Mucosa of gallbladder (tissue), 1 donor: ENCODE measurements at regions not wholly inside any gene's neighbourhood (a gene's known extent, or its start where the extent isn't known, plus 50 kb on each side); places are given as distances from the start of the nearest gene placed in this dataset.
"Not testable (repeated sequence)": the region's sequence is repeated elsewhere in the genome, so short reads cannot be mapped to it uniquely, and the experiment has no call there.

Experiments
- DNase-seq: peaks from one replicate; pipeline ENCODE4 v3.0.0-alpha.2; 2020; ENCODE audit warnings: low spot score
- donor health status: DM: no; HTN: no; CAD: no.

DNA sequence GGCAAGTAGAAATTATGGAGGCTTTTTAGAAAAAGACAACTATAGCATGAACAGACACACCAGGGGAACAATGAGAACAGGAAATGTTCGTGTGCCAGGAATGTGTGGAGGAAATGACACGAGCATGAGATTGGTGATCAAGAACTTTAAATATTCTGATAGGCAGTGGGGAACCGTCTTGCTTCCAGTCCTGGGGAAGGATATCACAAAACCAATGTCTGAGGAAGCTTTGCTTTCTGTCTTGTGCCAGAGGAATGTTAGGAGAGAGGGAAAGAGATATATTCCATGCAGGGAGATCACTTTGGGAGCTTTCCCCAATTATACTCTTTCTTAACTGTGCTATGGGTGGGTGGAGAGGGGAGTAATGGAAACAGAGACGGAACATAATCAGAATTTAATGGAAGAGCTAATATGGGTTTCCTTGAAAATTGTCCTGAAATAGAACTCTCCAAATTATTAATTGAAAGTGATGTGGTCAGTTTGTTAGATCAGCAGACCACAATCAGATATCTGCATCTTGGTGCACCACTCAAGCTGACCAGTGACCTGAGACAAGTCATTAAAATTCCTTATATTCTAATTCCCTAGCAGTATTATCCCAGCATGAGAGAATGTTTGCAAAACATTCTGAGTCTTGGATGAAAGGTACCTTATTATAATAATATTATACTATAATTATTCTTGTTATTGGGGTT is 178.2 kb downstream of the SOX4 start:
- no peak for DNase-seq

DNA sequence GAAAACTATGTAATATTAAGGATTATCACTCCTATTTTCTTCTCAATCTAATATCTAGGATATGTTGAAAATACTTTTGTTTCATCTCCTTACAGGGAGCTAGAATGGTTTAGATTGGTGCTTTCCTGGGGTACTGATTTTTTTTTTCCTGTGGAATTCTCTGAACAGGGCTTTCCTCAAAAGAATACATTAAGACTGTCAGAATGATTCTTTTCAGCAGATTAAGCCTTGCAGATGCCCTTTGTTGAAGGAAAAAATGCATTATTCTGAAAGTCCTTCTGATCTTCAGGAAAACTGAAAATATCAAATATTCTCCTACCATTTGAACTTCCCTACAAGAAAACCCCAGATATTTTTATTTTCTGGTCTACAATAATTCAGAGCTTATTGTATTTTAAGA is 178.9 kb downstream of the SOX4 start:
- DNase-seq = no peak

DNA sequence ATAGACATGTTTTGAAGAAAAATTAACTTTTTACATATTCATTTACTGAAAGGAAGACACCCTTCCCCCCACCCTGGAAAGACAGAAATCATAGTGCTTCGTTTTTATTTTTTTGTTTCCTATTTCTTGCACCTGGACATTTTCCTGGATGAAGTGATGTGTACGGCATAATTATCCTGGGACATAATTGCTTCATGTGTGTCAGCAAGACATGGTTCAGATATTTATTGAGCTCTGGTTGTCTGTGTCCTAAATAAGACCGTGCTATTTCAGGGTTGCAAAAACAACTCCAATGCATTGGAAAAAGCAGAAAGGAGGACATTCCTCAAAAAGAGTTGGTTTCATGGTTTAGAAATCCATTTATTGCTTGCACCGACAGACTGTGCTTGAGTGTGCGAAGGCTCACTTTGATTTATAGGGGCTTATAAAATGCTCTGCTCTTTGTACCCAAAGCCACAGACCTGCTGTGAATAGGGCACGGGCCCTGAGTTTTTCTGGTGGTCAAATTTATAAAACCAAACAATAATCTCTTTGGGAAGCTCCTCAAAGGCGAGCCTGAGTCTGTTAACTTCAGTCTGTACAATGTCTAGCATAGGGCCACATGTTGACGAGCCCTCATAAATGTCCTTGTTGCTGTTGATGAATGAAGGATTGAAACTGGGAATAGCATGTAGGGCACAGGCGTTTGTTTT is 179.5 kb downstream of the SOX4 start:
- DNase-seq = no peak

DNA sequence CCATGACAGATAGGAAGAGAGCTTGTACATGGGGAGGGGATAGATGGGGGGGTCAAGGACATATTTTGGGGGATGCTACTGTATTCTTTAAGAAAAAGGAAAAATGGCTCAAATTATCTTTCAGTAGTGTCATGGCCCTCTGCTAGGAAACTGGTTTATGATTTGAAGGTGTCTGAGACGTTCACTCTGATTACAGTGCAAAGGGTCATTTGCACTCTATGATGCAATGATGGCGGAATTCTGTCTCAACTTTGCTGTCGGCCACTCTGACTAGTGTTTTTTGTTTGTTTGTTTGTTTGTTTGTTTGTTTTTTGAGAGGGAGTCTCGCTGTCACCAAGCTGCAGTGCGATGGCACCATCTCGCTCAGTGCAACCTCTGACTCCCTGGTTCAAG is 180.0 kb downstream of the SOX4 start:
- no peak for DNase-seq

DNA sequence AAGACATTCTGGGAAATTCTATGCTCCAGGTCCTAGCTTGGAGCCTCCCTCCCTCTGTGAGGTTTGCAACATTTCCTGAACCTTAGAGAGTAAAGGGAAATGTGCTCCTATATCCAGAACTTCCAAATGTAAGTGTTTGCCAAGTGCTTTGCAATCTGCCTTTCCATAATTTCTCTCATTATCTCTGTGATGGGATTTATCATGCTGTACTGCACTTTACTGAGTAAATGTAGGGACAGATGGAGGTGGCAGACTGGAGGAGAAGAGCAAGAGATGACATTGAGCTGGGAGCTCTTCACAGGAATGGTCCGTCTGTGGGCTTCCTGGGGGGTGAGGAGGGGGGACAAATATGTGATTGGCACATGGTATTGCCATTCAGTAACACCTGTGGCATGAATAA is 184.3 kb downstream of the SOX4 start:
- no peak for DNase-seq

DNA sequence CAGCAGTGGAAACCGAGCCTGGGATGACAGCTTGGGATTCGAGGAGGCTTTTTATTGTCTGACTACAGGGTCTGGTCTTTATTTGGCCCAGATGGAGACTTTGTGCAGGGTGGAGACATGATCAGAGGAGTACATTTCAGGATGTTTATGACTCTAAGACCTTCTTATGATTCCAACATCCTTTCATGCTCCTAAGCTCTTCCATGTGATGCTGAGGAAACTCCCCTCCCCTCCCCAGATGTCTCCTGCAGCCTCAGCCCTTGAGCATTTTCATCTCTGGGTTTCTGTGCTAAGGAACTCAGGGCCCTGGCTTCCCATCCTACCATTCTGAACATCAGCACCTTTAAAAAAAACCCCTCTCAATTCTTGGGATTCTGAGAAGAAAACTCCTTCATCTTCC is 186.6 kb downstream of the SOX4 start:
- no peak for DNase-seq

DNA sequence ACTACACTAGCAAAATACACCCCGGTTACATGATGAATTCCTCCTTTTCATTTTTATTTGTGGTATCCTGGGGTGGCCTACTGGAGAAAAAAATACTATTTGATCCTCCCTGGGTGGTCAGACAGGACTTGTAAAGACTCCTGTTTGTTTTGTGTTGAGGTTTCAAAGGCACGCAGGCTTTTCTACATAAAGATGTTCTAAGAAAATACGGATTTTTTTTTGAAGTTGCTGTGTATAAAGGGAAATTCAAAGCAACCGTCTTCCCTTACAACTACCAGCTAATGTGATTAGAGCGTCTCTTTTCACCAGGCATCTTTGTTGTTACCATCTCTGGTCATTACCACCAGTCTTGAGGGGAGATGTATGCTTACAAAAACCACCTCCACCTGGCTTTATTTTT is 187.1 kb downstream of the SOX4 start:
- DNase-seq = no peak

DNA sequence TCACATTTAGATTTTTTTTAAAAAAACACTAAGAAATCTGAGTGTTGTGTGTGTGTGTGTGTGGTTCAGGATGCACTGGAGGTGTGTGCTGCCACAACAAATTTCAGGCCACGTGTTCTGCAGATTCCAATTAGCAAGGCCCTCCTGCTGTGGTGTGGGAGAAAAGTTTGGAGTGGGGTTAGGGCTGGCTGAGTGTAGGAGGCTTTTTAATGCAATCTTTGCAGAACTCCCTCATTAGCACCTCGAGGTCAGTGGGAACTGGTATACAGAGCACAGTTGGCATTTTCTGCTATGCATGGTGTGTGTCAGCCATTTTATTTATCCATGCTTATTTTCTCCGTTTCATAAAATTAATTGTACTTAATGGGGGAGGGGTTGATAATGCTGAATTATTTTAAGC is 187.6 kb downstream of the SOX4 start:
- DNase-seq = no peak

DNA sequence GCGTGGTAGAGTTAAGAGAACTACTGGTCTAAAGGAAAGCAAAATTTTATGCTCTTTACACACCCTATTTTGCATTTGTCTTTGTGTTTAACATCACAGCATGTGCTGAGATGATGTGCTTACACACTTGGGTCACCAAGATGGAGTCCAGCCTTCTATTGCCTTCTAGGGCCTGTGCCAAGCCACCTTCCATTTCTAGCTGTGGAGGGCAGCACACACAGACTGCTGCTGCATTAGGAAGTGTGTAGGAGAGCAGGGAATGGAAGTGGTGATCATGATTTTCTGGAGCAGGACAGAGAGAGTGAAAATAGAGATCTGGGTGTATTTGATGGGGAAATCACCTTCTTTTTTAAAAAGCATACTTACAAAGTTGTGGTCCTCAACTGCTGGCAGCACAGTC is 191.6 kb downstream of the SOX4 start:
- DNase-seq = no peak

DNA sequence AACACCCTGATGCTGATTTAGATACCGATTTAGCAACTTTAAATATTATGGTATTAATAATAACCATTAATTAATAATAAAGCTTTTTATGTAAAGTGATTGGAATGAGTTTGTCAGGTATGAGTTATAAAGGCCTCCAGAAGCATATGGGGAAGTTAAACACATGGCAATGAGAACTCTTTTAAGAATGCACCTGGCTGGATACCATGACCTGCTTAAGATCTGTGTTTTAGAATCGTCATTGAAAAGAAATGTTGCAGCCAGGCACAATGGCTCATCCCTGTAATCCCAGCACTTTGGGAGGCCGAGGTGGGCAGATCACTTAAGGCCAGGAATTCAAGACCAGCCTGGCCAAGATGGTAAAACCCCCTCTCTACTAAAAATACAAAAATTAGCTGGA is 197.5 kb downstream of the SOX4 start:
- no peak for DNase-seq

DNA sequence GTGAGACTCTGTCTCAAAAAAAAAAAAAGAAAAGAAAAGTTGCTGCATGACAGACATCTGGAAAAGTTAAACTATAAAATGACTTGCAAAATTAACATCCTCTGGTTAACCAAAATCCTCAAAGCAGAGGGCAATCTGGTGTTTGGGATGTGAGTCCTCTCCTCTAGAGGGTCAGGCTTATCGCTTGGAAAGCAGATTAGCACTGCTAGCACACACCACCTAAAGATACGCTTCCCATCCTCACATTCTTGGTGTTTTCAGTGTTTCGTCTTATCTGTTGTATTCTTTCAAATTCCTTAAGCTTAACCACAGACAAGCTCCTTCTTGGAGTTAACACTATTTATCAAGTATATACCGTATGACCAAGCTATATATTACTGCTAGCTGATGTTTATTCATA is 198.0 kb downstream of the SOX4 start:
- no peak for DNase-seq

DNA sequence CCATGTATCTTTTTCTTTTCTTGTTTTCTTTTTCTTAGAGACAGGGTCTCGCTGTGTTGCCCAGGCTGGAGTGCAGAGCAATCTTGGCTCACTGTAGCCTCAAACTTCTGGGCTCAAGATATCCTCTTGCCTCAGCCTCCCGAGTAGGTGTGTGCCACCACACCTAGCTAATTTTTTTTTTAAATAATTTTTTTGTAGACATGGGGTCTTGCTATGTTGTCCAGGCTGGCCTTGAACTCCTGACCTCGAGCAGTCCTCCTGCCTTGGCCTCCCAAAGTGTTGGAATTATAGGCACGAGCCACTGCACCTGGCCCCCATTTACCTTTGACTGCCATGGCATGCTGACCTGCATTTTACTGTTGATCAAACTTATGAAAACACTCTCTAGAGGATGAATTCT is 198.6 kb downstream of the SOX4 start:
- DNase-seq = no peak

DNA sequence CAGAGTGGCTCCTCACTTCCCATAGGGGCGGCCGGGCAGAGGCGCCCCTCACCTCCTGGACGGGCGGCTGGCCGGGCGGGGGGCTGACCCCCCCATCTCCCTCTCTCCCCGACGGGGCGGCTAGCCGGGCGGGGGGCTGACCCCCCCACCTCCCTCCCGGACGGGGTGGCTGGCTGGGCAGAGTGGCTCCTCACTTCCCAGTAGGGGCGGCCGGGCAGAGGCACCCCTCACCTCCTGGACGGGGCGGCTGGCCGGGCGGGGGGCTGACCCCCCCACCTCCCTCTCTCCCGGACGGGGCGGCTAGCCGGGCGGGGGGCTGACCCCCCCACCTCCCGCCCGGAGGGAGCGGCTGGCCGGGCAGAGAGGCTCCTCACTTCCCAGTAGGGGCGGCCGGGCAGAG is 203.4 kb downstream of the SOX4 start:
- not testable (repeated sequence) for DNase-seq

DNA sequence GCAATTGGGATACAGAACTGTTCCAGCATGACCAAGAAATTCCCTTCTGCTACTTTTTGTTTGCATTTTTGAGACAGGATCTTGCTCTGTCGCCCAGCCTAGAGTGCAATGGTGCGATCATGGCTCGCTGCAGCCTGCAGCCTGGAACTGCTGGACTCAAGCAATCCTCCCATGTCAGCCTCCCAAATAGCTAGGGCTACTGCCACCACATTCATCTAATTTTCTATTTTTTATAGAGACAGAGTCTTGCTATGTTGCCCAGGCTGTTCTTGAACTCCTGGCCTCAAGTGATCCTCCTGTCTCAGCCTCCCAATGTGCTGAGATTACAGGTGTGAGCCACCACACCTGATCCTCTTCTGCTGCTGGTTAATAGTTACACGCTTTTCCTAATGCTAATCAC is 204.9 kb downstream of the SOX4 start:
- no peak for DNase-seq

DNA sequence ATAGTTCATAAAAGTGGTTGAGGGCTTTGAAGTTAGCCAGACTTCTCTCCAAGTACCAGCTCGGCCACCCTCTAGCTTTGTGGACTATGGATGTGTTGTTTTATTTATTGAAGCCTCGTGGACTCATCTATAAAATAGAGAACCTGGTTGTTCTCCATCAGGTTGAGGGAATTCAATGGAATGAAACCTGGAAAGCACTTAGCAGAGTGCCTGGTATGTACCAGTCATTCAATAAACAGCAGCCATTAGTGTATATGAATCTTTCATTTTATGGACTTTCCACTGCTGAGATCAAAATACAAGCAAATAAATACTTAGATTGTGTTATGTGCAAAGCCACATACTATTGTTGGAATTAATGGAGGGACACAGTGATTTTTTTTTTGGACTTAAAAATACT is 206.8 kb downstream of the SOX4 start:
- no peak for DNase-seq

DNA sequence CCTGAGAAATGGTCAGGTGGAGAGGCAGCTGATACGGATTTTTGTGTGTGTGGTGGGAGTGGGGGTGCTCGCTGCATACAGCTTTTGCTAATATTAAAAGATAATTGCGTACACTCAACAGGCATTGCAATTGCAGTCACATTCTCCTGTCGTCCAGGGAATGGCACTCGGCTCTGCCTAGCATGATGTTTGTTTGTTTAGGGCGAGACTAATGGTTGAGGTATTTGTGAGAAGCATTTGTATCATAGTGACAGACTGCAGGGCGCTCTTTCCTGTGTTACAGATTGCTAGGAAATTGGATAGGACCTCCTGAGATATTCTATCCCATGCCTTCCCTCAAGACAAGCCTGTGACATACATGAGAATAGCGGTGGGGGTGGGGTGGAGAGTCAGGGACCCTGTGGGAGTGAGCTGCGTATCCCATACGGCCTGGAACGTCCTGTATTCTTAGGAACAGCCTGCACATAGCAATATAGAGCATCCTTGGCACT is 207.4 kb downstream of the SOX4 start:
- DNase-seq = no peak

DNA sequence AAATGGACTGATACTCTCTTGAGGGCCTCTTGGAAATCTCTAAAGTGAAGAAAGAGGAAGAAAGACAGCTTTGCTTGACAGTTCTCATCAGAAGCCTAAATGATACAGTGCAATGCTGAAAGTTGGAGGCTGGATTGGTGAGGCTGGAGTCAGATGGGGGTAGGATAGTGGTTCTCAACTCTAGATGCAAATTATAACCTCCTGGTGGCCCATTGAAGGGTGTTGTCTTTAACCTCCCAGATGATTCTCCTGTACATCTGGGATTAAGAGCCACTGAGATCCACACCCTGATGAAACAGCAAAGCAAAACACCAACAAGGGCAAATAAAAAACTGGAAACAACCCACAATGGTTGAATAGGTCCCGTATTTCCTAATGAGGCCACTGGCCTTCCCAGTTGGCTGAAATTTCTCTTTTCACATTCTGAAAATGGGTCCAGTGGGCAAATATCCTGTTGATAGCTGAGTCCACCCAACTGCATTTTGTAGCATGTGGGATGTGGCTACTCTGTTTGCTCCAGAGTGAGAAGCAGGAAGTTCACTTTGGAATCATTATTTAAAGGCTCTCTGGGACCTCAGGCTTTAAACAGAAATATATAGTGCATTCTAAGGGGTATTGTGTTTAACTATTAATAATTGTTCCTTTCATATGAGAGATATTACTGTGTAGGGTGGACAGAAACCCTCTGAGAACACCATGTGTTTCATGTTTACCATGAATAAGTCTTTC is 208.1 kb downstream of the SOX4 start:
- DNase-seq = no peak

DNA sequence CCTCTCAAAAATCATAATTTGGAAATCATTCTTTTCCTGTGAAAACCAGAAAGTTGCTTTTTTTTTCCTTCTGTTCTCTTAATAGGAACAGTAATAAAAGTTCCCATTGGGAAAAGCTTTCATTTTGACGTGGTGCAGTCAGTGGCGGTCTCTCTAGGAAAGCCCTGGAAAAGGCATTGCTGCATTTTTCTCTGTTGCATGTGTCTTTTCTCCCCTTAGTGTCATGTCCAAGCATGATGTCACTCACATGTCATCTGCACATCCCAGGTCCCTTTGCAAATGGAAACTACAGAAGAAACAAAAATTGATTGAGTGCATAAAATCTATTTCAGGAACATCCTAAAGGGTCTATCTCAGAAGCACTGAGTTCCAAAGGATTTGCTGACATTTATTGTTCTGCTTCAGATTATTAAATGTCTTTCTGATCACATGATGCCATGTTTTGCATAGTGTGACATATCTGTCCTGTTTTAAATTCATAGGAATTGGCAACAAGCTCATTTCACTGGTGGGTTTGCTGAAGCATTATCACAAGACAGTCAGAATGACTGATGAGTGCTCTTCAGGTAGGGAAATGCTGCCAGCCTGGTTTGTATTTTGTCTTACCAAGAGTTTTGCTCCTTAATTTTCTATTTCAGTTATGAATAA is 208.7 kb downstream of the SOX4 start:
- DNase-seq = no peak

DNA sequence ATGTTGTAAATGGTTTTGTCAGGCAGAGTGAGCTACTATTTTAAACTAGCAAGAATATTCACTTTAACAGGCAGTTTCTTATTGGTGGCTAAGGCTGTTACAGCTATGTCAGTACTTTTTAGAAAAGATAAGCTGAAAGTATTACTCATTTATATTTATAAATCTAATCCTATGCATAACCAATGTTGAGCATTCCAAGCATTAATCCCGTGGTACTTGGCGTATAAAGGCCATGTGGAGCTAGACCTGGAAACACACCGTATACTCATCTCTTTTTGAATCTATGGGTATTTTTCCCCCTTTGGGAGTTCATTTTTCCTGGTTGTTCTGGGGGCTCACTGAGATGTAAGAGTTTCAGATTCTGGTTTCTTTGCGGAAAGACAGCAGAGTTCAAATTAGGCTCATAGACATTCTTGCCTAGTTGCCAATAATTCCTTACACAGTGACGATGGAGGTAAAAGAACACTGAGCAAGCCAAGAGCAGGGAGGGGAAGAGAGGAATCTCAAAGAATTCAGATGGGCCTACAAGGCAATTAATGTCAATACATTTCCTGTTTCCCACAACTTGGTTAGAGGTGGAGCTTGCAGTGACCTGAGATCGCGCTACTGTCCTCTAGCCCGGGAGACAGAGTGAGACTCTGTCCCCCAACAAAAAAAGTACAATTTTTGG is 211.5 kb downstream of the SOX4 start:
- no peak for DNase-seq

DNA sequence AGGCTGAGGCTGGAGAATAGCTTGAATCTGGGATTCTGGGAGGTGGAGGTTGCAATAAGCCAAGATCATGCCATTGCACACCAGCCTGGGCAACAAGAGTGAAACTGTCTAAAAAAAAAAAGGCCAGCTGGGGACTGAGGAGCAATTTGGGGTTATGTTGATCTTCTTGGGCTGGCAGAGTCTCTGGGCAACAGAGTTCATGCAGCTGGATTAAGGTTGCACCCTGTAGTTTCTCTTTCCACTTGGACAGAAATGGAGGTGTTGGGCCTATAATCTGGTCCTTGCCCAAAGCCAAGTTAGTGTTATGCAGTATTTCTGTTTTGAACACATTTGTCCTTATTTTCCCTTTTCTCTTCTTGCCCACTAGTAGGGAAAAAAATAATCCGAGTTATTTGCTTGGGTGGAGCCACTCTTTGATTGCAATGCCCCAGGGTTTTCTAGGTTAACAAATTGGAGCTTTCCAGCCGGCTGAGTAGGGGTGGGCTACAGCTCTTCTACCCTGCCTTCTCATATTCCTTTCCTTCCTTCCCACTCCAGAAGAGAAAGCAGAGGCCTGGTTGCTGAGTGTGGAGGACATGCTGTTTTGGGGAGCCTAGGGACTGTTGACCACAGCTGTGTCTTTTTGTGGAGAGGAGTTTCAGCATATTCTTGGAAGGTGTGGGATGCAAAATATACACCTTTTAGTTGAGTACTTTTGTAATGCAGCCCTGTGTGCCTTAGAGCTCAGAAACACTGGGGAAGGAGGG is 213.9 kb downstream of the SOX4 start:
- DNase-seq = no peak

DNA sequence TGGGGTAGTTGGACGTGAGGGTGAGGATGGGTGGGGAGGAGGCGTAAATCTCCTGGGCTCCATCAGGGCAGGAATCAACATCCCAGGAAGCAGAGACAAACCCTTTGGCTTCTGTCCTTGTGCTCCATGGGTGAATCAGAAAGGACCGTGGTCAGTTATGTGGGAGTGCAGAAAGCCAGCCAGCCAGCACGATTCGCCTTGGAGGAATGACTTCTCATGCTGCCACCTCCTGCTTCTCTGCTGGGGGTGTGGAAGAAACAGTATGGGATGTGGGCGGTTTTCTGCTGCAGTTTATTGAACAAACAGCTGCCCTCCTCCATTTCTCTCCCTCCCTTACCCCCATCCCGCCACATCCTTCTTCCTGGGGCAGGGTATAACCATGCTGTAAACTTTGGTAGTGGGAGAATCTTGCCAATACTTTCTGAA is 214.5 kb downstream of the SOX4 start:
- no peak for DNase-seq
